Islet precursor cell (in vitro differentiated cells): ENCODE measurements at regions not wholly inside any gene's neighbourhood (a gene's known extent, or its start where the extent isn't known, plus 50 kb on each side); places are given as distances from the start of the nearest gene placed in this dataset.
"Not testable (repeated sequence)": the region's sequence is repeated elsewhere in the genome, so short reads cannot be mapped to it uniquely, and the experiment has no call there.

Experiments
- DNase-seq: peaks from one replicate; pipeline ENCODE4 v3.0.0-alpha.2; 2018

DNA sequence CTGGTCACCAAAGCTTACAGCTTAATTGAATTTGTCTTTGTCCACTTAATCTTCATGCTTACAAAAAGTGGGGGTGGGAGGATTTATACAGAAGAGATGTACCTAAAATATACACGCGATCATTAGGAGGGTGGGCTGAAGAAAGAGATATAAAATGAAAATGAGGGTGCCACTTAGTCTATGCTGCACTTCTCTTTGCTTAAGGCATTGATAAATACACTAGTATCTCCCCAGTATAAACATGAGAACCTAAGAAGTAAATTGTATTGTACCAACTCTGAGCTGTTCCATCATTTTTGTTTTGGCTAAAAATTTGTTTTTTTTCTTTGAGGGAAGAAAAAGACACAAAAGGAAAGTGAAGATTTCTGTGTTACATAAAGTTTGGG lies 170.8 kb upstream of the ZNF217 start:
- DNase-seq = no peak

DNA sequence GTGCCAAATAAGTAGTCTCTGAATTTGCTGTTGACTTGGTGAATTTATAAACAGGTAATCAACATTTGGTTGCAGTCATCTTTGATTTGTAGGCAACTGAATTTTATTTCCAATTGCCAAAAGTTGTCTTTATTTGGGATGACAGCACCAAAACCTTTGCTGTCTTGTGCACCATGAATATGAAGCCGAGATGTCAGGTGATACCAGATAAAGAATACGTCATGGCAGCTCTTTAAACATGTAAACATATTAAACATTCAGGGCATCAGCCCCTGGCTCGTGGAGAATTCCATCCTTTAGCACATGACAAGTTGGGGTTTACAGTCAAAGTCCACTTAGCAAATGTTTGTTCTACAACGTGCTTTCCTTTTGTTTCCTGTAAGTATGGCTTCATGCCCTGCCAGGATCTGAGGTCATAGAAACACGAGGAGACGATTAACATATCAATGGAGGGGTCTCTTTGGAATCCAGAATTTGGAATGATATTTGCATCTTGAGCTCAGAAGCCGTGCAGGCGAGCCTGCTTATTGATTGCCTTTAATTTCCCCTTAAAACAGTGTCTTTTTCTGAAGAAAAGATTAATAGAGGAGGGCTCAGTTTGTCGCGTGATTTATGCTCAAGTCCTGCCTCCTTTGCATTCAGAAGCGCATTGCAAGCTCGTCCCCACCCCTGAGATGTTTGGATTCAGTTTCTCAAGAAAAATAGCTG lies 170.2 kb upstream of the ZNF217 start:
- no peak for DNase-seq

DNA sequence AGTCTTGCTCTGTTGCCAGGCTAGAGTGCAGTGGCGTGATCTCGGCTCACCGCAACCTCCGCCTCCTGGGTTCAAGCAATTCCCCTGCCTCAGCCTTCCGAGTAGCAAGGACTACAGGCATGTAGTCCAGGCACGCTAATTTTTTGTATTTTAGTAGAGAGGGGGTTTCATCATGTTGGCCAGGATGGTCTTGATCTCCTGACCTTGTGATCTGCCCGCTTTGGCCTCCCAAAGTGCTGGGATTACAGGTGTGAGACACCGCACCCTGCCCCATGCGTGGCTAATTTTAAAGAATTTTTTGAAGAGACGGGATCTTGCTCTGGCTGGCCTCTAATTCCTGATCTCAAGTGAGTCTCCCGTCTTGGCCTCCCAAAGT lies 168.8 kb upstream of the ZNF217 start:
- DNase-seq = not testable (repeated sequence)

DNA sequence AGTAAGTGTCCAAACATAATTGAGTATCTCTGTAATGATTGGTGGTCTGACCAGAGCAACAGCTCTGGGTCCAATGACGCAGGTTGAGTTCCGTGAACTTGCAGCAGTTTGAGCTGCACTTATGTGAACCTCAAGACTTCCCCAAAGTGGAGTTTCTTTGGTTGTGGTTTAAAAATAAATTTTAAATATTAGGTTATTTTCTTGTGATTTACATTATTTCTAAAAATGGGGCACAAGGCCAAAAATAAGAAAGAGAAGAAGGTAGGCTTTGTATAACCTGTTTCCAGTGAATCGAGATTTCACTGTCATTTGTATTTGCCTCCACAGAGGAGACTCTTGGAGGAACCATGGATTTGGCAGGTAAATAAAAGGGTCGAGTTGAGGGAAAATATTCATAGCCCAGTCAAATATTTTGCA lies 166.4 kb upstream of the ZNF217 start:
- no peak for DNase-seq

DNA sequence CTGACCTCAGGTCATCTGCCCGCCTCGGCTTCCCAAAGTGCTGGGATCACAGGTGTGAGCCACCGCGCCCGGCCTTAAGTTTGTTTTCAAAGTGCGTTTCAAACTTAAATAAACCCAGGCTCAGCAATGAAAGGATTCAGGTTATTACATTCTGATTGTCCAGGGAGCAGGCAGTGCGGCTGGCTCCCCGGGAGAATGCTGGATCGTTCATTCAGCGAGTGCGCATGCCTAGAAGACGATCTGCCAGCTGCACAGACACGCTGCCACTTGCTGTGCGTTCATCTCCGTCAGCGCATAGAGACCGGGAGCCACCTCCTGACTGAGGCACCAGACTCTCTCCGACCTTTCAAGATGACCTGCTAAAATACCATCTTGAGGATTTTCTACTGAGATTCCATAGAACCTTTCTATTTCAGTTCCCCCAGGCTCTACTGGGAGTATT lies 163.9 kb upstream of the ZNF217 start:
- DNase-seq = no peak

DNA sequence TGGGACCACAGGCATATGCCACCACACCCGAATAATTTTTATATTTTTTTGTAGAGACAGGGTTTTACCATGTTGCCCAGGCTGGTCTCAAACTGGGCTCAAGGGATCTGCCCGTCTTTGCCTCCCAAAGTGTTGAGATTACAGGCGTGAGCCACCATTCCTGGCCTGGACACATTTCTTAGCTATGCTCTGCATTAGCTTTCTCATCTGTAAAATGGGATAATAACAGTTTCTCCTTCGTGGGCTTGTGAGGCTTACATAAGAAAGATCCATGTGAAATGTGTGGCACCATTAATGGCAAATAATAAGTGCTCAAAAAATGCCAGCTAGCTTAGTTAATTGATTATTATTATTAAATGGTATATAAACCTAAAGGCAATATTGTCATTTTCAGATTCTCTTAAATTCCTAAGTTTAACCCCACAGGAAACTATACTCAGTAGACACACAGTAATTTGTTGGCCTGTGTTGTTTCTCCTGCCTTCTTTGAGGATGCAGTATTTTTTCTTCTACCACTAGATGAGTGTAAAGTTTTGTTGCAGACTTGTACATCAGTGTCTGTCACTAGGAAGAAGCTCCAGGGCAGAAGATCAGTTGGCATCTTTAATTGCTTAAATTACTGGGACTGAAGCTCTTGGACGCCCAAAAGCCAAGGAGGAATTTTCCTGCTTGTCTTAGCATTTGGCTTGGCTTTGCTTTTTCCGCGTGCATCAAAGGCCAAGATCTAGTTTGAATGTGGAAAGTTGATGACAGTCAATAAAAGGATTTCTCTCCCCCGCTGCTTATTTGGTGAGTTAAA lies 162.3 kb upstream of the ZNF217 start:
- no peak for DNase-seq

DNA sequence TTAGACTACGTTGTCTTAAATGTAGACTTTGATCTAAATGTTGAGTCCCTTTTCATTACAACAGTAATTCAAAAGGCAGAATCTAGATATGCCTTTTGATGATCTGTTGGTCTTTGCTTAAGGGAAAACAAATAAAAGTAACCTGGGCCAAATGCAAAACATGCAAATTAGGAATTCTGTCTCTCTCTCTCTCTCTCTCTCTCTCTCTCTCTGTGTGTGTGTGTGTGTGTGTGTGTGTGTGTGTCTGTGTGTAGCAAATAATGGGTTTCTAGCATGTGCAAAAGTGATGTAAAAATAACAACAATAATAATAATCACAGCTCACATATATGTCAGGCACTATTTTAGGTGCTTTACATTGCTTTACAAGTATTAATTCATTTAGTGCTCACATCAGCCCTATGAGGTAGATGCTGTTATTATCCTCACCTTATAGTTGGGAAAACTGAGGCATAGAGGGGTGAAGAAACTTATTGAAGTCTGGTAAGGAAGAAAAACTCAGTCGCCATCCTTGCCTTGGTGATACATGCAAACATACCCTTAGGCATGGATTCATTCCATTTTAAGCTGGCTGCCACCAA lies 160.3 kb upstream of the ZNF217 start:
- DNase-seq = no peak

DNA sequence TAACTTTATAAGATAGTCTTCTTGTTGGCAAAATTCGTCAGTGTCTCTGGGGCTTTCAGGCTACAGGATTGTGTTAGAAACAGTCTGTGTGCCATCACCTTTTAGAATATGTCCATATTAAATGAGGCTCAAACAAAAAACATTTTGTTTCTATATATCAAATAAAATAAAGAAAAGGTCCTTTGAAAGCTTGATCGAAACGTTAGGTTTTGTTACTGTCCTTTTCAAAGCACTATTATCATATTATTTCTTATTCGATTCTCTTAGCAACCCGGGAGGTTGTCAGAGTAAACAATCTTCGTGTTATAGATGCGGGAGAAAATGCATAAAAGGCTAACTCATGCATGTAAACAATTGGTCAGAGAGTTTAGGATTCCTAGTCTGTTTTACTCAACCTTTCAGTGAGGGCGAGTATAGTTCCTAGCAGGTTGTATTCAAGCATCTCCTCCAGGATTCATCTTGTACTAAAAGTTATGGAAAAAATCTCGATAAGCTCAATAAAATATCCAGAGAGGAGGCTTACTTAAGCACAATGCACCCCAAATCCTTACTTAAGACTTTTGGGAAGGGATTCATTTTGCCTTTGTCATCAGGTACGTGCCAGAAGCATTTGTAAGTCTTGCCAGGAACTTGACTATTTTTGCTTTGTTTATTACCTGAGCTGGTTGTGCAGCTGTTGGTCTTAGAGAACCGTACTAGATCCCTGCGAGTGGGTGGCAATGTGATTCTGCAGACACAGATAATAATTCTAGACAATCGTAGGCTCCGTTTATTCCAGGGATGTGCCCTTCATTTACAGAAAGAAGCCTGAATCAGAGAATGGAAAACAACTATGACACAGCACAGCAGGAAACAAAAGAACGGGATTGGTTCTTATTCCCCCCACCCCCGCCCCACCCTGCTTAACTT lies 159.6 kb upstream of the ZNF217 start:
- DNase-seq = no peak

DNA sequence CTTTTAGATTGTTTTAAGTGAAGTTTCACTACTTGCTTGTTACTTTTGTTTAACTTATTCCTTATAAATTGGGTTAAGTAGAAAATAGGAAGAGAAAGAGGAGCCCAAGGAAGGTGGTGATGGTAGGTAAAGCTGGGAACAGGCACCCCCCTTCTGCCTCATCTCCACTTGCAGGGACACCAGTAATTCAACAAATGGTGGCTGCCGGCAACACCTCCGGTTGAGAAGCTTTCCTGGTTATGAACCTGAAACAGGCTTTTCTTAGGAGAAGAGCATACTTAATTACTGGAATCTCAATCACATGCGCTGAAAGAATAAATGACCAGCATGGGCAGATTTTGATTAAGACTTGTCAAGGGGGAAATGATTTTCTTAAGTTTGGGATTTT lies 158.9 kb upstream of the ZNF217 start:
- DNase-seq = no peak

DNA sequence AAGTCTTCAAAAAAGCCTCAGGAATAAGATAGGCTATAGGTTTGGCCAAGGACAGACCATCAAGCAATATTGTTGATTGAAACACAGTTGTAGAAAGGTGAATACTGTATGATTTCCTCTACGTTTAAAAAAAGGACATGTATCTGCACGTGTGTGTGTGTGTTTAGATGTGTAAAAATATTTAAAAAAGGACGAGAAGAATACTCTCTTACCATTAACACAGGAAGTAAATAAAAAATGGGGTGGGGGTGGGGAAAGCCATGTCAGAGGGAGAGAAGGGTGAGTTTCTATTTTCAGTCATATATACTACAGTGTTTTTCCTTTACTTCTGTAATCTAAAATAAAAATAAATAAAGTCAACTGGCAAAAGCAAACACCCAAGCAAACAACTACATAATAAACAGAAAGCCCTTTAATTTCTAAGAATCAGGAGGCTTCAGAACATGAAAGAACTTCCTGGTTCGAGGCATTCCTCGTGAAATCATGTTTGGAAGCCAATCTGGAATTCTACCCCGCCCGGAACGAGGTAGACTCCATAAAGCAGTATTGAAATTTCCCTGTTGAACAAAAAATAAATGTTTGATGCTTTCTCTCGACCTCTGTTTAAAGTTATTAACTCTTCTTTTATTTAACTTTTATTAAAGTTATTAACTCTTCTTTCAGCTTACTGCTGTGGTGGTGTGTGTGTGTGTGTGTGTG lies 158.1 kb upstream of the ZNF217 start:
- DNase-seq = no peak

DNA sequence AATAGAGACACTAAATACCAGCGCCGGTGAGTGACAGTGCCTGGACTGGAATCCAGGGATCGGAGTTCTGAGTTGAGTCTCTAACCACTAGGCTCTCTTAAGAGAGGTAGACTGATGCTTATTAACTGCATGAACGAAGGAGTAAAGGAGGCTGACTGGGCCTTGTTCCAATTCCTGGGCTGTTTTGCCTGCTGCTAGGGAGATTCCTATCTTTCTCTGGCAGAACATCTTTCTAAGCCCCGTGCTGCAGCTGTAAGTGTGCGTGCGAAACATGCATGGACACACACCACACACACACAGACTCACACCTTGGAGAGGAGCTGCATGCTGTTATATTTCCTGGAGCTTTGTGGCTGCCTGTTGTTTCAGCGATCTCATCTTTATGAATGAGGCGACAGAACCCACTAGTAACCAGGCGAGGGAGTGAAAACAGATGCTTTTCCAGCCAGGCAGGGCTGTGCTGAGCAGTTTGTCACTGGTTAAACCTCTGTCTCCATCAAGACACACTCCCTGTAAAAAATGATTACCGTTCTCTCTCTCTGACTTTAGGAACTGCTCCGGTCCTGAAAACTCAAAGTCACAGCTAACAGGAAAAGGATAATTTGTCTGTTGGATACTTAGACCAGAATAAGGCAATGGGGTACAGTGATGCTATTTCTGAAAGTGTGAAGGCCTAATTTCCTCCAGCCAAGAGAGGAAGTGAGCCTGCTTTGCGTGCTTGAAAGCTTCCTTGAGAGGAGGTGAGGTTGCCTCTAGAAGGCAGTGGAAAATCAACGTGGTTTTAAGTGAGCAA lies 157.4 kb upstream of the ZNF217 start:
- DNase-seq = peak; percentile 81

DNA sequence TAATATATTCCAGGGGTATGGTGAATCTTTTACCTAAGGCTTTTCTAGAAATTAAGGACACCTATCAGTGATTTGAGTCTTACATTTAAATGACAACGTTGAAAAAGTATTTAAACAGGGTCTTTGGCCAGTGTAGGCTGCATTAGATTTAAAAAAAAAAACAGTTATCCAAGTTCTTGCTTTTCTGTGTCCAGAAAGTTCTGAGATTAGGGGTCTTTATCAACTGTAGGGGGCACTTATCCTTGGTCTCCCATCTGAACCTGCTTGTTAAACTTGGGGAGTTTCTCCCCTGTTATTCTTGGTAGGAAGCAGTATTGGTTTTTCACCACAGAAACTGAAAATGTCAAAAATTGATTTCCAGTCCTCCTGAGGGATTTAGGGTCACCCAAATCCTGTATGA lies 155.9 kb upstream of the ZNF217 start:
- DNase-seq = no peak

DNA sequence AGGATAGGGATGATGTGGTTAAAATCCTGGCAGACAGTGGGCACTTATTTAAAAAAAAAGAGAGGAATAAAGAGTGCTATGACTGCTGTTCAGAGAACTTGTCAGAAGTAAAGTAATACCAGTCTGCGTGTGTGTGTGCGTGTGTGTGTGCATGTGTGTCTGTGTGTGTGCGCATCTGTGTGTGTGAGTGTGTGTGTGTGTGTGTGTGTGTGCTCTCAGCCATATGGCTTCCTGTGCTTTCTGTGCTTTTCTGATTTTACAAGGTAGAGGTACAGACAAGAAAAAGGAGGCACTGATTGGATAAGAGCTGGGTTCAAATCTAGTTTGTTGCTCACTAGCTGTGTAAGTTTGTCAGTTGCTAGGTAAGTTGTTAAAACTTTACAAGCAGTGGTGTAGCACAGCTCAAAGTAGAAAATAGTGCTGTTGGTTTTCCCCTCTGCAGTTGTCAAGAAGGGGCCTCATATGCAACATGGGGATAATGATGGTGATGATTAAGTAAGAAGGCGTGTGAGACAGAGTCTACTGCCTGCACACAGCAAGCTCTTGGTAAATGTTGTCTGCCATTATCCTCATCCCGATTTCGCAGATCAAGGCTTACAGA lies 155.3 kb upstream of the ZNF217 start:
- DNase-seq = peak; percentile 93

DNA sequence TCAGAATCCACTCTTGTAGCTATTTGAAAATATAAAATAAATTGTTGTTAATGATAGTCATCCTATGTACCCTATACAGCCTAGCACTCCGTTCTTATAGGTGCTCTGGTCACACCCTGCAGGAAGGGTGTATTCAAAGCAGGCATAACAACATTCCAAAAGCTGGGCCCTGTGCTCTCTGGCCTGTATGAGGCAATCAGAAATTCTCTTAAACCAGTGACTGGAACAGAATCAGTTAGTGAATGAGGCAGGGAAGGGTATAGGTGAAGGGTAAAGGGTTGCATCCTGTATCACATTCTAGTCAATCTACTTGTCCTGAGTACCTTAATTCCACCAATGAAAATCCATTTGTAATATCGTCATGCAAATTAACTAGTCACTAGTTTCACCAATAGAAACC lies 154.5 kb upstream of the ZNF217 start:
- DNase-seq = peak; percentile 76

DNA sequence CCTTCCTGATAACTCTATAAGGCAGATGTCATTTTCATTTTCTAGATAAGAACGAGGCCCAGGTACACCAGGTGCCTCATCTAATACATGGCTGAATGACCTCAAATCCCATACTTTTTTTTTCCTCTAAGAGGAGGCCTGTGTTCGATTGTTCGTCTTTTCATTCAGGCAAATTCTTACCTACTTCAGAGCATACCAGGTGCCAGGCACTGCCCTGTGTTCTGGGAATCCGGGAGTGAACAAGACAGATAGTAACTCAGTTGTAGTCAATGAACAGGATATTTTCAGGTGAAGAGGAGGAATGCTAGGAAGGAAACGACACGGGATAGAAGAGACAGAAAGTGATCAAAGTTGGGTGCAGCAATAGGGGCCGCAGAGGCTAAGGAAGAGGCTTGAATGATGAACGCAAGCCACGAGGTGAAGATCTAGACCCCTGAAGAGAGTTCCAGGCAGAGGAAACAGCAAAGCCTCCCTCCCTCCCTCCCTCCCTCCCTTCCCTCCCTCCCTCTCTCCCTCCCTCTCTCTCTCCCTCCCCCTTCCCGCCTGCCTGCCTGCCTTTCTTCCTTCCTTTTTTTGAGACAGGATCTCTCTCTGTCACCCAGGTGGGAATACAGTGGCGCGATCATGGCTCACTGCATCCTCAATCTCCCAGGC lies 150.1 kb upstream of the ZNF217 start:
- no peak for DNase-seq

DNA sequence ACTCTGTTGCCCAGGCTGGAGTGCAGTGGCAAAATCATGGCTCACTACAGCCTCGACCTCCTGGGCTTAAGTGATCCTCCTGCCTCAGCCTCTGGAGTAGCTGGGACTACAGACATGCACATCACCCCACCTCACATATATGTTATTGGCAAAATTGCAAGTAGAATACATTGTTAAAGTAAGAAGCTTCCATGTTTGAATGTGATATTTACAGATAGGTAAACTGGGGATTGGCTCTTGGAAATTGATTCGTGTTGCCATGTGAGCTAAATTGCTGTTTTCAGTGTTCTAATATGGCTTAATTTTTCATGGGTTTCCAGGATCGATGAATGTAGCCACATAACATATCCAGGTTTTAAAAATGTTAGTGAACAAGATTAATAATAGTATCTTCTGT lies 149.0 kb upstream of the ZNF217 start:
- no peak for DNase-seq

DNA sequence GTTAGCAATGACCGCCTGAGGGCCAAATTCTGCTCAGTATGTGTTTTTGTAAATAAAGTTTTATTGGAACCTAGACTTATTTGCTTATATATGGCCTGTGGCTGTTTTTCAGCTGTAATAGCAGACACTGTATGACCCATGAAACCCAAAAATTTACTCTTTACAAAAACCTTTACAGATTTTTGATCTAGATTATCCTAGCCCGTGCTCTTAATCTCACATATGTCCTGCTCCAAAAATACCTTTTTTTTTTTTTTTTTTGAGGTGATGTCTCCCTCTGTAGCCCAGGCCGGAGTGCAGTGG lies 148.0 kb upstream of the ZNF217 start:
- no peak for DNase-seq

DNA sequence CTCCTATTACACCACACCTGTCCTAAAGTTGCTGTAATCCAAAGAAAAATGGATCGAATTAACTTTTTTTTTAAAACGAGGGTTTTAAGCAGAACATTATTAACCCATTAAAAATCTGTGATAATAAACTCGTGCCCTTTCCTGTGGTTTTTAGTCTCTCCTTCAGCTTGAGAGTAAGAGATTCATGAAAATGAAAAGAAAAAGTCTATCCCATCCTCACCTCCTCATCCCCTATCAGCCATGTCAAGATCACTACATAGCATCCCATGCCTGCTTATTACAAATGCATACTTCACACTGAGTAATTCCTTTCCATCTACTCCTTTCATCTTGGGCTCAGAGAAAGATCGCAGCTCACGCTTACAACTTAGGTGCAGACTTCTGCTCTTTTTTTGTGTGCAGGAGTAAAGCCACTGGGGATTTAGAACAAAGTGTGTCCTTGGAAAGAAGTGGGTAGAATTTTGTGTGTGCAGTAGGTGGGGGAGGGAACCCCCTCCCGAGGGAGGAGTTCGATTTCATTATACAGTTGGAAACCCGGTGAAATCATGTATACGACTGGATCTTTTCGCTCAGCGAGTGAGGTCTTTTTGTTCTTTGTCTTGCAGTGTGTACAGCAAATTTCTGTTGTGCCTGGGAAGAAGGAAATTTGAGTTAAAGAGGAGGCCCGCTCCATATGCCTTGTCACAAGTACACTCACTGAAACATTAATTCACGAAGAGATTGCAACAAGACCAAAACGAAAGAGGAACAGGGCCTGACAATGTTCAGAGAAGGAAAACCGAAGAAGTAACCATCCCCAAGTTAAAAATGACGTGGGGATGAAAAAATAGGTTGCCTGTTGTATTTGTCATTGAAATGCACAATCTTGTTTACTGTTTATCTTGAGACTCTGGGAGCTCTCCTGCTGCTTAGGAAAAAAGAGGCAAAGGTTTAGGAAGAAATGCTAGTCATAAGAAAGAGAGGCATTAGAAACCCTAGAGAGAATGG lies 146.5 kb upstream of the ZNF217 start:
- no peak for DNase-seq

DNA sequence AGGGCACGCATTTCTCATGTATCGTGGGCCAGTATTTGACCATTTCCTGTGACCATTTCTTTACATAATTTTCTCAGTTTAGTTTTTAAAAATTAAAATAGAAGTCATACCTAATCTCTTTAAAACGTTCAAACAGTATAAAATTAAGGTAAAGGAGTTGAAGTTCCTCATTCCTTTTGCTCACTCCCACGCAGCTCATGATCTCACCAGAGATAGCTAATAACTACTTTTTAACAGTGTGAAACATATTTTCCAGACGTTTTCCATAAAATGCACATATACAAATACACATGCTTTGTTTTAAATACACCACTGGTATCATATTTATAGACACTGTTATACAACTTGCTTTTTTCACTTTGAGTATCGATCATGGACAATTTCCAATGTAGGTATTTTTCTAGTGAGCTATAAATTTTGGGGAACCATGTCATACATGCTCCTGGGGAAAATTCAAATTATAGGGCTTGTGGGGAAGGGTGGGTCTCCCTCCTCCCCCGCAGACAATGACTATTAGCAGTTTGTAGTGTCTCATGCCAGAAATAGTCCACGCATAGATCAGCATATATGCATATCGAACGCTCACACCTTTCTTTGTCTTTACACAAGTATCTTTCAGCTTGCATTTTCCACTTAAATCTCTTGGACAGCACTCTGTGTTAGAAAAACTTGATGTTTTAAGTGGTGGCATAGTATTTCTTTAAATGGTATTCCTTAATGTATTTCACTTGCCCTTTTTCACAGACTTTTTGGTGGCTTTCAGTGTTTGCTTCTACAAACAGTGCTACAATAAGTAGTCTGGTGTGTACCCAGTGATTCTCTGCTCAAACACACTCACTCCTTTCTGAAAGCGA lies 145.5 kb upstream of the ZNF217 start:
- no peak for DNase-seq
